CD4-positive, alpha-beta T cell treated with Interleukin-1 beta for 1 hour (primary cell): ENCODE measurements at regions not wholly inside any gene's neighbourhood (a gene's known extent, or its start where the extent isn't known, plus 50 kb on each side); places are given as distances from the start of the nearest gene placed in this dataset.

ENCODE experiments used
- DNase-seq, 2 donors: peaks; one replicate each; pipeline ENCODE4 v3.0.0-alpha.2; 2020 to 2022

- DNase-seq = no peak
These were observed 155.0 kb downstream of the TTC32 start for GRCh38 chr2:19746611-19747309.

DNA sequence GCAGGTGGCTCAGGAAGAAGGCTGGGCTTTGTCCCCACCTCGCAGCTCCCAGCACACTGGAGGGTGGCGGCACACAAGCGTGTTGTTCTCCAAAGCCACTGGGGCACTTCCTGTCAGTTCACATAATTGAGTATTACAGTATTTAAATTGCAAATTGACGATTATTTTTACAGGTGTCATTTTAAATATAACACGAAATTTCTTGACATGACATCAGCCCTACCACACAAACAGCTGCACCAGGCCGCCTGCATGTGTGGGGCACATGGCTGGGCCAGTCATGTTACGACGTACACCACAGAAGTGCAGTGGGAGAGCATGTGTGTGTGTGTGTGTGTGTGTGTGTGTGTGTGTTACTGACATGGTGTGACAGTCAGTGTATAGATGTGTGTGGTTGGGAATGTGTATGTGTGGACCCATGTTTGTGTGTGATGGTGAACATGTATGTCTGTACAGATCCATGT, 155.6 kb downstream of the TTC32 start:
- no peak for DNase-seq

DNA sequence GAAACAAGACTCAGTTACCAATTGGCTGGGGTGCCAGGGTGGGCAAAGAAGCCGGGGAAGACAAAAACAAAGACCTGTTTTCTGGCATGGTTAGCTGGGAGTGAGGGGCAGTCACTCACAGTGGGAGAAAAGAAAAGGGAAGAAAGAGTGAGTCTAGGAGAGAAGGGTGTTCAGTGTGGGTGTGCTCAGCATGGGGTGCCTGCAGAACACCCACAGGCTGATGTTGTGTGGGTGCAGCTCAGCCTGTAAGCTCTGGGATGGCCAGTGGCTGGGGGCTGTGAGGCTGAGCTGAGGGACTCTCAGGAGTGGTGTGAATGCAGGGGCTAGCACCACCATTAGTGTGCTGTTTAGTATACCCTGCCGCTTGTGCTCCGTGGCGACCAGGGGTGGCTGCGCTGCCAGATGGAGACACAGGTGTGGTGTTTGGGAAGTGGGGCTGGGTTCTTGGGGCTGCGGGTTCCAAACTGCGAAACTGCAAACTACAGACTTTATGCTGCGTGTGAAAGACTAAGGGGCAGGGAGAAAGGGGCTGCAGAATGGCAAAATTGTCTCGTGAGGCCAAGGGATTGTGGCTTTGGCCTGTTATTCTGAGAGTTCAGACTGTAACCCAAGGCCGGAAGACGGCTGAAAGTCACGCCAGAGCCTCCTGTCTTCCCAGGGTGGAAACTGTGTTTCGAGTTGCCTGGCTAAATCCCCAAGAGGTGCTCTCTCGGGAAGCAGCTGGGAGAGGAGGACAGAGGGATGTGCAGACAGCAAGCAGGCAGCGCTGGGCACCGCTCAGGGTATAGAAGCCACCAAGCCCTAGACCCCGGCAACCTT, 156.3 kb downstream of the TTC32 start:
- DNase-seq = no peak

- no peak for DNase-seq
These were observed 157.2 kb downstream of the TTC32 start for GRCh38 chr2:19744456-19745199.

GRCh38 chr2:19743641-19744040, 158.1 kb downstream of the TTC32 start:
- no peak for DNase-seq

- DNase-seq = no peak
These were observed 158.9 kb downstream of the TTC32 start for GRCh38 chr2:19742872-19743271.

DNA sequence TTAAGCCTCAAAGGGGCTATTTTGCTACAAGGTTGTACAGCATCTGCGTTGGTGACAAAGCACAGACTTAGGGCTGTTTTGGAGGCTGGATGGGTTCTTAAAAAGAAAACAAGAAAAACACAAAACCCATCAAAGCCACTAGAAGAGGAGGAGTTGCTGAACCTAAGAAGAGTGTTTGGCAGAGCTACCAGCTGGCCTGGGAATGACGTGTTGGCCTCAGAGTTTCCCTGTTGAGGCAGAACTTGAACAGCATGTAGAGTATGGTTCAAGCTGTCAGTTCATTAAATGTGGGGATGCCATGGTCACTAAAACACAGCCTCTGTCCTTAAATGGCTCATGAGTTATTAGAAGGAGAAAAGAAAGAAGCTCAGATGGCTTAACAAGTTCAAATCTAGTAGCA, 162.5 kb downstream of the TTC32 start:
- no peak for DNase-seq

DNA sequence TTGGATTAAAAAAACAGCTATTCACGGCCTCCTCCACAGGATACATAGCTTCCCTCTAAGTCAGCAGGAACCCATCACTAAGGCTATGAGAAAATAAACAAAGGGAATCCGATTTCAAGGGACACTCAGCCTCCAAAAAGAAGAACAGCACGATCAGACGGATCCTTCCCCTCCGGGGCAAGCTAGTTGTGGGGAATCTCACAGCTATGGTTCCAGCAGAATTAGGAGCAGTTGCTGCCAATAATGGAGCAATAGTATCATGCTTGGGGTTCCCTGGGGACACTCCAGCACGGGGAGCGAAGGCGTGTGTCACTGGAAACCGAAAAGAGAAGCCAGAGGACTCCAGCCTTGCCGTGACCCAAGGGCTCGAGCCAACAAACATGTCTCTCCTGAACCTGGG, 163.1 kb downstream of the TTC32 start:
- DNase-seq = no peak

- no peak for DNase-seq
These were observed 165.5 kb downstream of the TTC32 start for GRCh38 chr2:19736191-19736831.

DNA sequence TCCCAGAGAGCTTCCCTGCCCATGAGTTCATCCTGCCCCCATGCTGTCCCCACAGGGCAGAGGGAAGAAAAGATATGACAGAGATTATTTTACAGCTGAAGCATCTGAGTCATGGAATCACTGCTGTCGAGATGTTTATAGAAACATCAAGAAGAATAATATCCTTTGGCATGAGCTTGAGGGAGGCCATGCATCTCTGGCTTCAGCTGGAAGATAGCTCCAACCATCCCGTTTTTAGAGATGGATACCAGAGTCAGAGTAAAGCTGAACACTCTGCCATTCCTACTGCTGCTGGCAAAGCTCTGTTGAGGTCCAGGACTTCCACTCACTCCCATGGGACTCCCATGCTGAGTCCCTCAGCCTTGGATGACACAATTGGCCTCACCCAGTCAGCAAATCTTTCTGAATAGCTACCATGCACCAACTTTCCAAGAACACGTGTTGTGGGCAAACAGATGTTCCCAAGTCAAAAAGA, 167.8 kb downstream of the TTC32 start:
- no peak for DNase-seq

DNA sequence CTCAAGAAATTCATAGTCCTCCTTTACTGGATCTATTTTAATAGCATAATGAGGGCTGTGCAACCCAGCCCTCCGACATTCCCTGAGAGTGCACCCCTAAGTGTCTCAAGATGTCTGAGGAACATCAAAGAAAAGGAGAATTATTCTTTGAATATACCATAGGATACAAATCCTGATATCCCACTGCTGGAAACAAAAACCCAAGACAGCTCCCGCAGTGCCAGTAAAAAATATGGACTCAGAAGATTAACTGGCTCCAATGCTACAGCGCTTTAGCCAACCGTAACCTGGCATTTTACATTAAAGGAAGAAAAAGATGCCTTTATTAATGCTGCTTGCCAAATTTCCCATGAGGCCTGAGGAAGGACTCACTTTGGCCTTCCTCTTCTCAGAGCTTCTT, 168.4 kb downstream of the TTC32 start:
- no peak for DNase-seq

DNA sequence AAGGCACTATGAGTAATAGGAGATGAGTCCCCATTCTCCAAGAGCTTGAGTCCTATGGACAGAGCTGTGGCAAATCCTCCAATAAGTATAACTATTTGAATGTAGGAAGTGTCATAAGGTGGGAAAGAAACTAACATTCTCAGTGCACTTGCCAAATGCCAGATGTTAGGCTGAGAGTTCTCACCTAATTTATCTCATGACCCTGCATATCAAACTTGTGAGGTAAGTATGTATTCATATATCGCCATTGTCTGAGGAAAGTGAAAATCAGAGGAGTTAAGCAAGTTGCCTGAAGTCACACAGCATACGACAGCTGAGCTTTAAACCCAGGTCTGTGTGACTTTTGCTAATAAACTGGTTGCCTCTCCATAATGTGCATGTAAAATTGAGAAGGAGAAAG, 169.5 kb downstream of the TTC32 start:
- DNase-seq = no peak

GRCh38 chr2:19731515-19731914, 170.3 kb downstream of the TTC32 start:
- DNase-seq = no peak

GRCh38 chr2:19731037-19731436, 170.7 kb downstream of the TTC32 start:
- no peak for DNase-seq

DNA sequence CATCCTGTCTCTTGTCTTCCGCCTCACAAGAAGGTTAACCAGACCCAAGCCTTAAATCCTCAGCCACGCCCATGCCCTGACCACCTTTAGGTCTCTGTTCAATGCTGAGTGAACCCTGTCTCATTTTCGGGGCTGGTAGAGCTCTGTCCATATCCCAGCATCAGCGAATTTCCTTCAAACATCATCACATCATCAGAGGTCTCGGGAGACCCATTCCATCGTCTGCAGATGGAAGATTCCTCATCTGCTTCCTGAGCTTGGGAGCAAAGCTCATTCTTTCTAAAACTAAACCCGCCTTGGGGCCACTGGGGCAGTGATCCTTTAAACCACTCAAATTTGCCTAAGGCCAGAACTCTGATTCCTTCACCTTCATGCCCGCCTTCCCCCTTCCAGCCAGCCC, 173.7 kb downstream of the TTC32 start:
- no peak for DNase-seq

GRCh38 chr2:19725392-19725791, 176.4 kb downstream of the TTC32 start:
- DNase-seq = no peak

DNA sequence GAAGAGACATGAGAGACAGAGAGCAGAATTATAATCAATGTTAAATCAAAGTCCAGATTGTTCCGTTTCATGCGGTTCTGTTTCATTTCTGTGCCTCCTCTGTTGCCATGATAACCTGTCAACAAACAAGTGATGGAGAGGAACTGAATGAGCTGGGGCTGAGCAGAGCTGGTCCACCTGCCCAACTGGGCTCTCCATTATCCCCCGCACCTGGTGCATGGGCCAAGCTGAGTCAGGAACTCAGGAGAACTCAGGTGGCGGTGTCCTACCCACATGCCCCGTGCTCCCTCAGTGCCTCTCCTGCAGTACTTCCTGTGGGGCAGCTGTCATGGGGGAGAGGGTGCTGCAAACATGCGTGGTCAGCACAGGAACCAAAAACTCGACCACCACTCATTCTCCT, 178.8 kb downstream of the TTC32 start:
- no peak for DNase-seq

DNA sequence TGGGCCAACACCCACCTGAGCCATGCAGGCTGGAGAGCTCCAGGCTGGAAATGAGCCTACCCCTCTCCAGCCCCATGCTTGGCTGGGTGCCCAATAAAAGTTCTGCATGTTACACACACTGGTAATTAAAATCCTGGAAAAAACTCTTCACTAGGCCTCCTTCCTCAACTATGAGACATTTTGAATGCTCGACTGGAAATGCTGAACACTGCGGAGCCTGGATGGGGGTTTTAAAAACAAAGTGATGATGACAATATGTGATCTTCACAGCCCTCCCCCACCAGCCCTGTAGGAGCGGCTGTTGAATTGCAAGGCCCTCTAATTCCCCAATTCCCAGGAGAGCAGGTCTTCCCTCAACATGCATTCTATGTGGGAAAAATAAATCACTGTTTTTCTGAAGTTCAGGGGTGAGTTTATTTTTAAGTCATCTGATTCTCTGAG, 179.2 kb downstream of the TTC32 start:
- DNase-seq = no peak

- DNase-seq = no peak
These were observed 181.5 kb downstream of the TTC32 start for GRCh38 chr2:19720306-19720705.

DNA sequence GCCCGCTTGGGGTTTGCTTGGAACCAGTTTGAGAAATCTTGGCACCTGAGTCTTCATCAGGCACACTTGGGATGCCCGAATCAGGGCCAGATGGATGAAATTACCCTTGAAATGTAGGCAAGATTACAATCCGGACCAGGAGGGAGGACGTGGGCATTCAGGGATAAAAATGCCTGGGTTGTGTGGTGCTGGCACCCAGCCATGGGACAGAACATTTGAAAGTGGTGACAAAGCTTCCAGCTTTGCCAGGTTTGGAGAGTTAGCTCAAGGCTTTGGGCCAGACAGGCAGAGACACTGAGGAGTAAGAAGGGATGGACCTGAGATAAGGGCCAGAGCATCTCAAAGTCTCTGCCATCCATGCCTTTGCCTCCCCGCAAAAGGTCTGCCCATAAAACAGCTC, 182.2 kb downstream of the TTC32 start:
- no peak for DNase-seq

DNA sequence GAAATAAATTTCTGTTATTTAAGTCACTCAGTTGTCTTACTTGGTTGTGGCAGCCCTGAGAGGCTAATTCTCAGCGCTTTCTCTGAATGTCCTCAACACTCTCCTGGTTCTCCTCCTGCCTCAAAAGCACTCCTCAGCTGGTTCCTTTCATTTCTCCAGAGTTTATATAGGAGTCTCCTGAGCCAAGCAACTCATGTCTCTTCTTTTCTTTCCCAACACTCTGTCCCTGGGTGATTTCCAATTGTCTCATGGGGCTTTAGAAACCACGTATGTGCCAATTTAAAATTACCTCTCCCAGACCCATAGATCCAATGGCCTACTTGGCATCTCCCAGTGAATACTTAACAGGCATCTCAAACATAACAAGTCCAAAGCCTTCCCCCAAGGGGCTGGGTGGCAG, 184.3 kb downstream of the TTC32 start:
- no peak for DNase-seq

DNA sequence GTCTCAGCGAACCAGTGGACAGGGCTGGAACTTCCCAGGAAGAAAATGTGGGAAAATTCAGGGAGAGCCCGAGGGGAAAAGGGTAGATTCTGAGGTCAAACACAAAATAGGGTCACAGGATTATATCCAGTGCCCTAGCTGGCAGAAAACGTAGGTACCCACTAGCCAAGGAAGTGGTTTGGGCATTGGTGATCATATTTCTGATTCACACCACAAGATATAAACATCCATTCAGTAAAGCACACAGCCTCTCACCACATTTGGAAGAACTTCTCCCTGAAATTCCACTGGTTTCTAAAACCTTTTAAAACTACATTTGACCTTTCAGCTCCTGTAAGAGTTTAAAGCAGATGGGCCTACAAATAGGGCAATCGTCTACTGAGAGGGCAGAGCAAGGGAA, 186.9 kb downstream of the TTC32 start:
- no peak for DNase-seq

DNA sequence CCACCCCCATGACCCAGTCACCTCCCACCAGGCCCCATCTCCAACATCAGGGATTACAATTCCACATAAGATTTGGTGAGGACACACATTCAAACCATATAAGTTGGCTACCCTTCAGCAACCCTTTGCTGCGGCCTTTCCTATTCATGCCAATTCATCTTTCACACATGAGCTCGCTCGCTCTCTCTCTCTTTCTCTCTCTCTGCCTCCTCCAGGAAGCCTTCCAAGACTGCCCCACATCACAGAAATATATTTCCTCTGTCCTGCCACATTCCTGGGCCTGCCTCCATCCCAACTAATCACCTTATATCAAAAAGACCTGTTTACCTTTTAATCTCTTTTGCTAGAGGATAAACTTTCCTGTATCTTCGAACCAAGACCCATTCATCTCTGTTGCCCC, 188.9 kb downstream of the TTC32 start:
- no peak for DNase-seq
